NT2/D1 (cell line): ENCODE measurements at regions not wholly inside any gene's neighbourhood (a gene's known extent, or its start where the extent isn't known, plus 50 kb on each side); places are given as distances from the start of the nearest gene placed in this dataset.

ENCODE experiments used
- SUZ12 ChIP-seq: IDR thresholded peaks from 2 replicates; pipeline ENCODE4 v1.6.1; 2011; ENCODE audit not compliant: insufficient read length, insufficient read depth; ENCODE audit errors: extremely low read depth
- ZNF274 ChIP-seq: IDR thresholded peaks from 2 replicates; pipeline ENCODE4 v1.6.1; 2011; ENCODE audit warnings: mild to moderate bottlenecking, low read depth, low read length

- TF ChIP-seq SUZ12 (no peak), ZNF274 (no peak)
Measured at GRCh38 chr14:65819569-65819968, 407.0 kb downstream of the FUT8 start.
